ENCODE measurements at regions not wholly inside any gene's neighbourhood (a gene's known extent, or its start where the extent isn't known, plus 50 kb on each side); places are given as distances from the start of the nearest gene placed in this dataset.
"Not testable (repeated sequence)": the region's sequence is repeated elsewhere in the genome, so short reads cannot be mapped to it uniquely, and the experiment has no call there.

DNA sequence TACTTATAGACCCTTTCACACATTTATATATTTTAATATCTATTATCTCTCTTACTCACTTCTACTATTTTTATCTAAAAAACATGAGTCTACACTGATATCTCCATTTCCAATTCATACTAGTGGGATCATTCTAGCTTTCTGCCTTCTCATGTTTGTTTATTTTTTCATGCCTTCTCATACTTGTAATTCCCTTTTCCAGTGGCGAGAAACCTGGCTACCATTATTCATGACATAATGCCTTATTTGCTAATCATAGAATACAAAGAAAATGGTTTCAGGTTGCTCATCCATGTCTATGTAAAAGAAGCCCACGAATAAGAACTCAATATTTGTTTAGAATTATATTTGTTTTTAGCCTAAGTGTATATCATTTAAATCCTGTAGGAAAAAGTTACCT, 232.7 kb upstream of the ACTBL2 start:
- ATAC-seq, result no peak
- Histone ChIP-seq H3K36me3 (replicated peaks in 1 of 2; ENCODE audit: insufficient read depth in 1 of 2, low read depth in 2 of 2) (no peaks in the 10 kb centered on the region), H3K27me3 (no peaks in the 10 kb centered on the region), H3K27ac (no peak overlapping the region), H3K4me3 (no peak overlapping the region), H3K4me1 (no peaks in the 10 kb centered on the region), H3K9me3 (no peaks in the 10 kb centered on the region)
- intact Hi-C loops (cut with DNase I), result no loop called here
- WGBS, 2 donors, result 35 to 48% methylated on average over 2 of the region's 2 CpGs
- TF ChIP-seq POLR2A (IDR thresholded peaks at IDR 0.05) (no peak), CTCF (IDR thresholded peaks at IDR 0.05) (no peak)
- DNase-seq, result no peak

DNA sequence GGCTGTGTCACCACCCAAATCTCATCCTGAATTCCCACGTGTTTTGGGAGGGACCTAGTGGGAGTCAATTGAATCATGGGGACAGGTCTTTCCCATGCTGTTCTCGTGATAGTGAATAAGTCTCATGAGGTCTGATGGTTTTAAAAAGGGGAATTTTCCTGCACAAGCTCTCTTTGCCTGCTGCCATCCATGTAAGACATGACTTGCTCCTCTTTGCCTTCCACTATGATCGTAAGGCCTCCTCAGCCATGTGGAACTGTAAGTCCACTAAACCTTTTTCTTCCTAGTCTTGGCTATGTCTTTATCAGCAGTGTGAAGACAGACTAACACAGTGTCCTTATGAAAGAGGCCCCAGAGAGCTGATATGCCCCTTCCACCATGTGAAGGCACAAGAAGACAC, 230.9 kb upstream of the ACTBL2 start:
- H3K27me3 ChIP-seq; intact Hi-C loops (cut with DNase I); DNase-seq; H3K36me3 ChIP-seq (replicated peaks in 1 of 2; ENCODE audit: insufficient read depth in 1 of 2, low read depth in 2 of 2); ATAC-seq; H3K27ac ChIP-seq; H3K9me3 ChIP-seq; H3K4me3 ChIP-seq; H3K4me1 ChIP-seq: not testable (repeated sequence)
- WGBS, 2 donors, result 86 to 88% methylated on average over 3 of the region's 3 CpGs

DNA sequence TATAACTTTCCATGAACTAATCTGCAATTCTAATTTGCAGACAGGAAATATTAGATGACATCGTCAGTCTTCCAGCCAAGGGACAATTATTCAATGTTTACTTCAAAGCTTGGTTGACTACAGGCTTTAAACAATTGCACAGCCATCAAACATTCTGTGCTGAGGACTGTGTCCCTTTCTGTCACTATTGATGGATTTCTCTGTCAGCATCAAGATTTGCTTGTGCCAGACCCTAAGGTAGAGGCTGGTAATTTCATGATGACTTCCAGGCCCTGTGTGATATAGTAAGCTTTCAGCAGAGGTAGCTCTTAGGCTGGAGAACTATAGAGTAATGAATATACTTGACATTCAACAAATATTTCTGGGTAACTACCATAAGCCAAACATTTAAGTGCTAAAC, 229.3 kb upstream of the ACTBL2 start:
- TF ChIP-seq CTCF (IDR thresholded peaks at IDR 0.05), result no peak
- no peak for TF ChIP-seq POLR2A (IDR thresholded peaks at IDR 0.05)
- intact Hi-C loops (cut with DNase I), result no loop called here
- DNase-seq (no peak), ATAC-seq (no peak)
- Histone ChIP-seq H3K9me3 (no peaks in the 10 kb centered on the region), H3K36me3 (replicated peaks in 1 of 2; ENCODE audit: insufficient read depth in 1 of 2, low read depth in 2 of 2) (no peaks in the 10 kb centered on the region), H3K27ac (no peak overlapping the region), H3K4me3 (no peak overlapping the region), H3K27me3 (no peaks in the 10 kb centered on the region), H3K4me1 (no peaks in the 10 kb centered on the region)
- 81 to 88% methylated on average over 1 of the region's 1 CpG for WGBS, 2 donors

- no peak for ATAC-seq
These were observed 228.9 kb upstream of the ACTBL2 start for GRCh38 chr5:57711471-57711870.

GRCh38 chr5:57710126-57710525, 227.5 kb upstream of the ACTBL2 start:
- Histone ChIP-seq H3K4me3 (no peak overlapping the region), H3K27me3 (no peaks in the 10 kb centered on the region), H3K4me1 (no peaks in the 10 kb centered on the region), H3K36me3 (replicated peaks in 1 of 2; ENCODE audit: insufficient read depth in 1 of 2, low read depth in 2 of 2) (no peaks in the 10 kb centered on the region), H3K27ac (no peak overlapping the region), H3K9me3 (no peaks in the 10 kb centered on the region)
- intact Hi-C loops (cut with DNase I), result no loop called here
- no peak for ATAC-seq
- TF ChIP-seq POLR2A (IDR thresholded peaks at IDR 0.05) (no peak), CTCF (IDR thresholded peaks at IDR 0.05) (no peak)
- WGBS, 2 donors, result 47 to 50% methylated on average over 1 of the region's 1 CpG
- DNase-seq, result no peak

More at GRCh38 chr5:57711471-57711870, 228.9 kb upstream of the ACTBL2 start:
- intact Hi-C loops (cut with DNase I), result no loop called here
- no peaks in the 10 kb centered on the region for H3K4me1 ChIP-seq
- H3K27ac ChIP-seq, result no peak overlapping the region
- TF ChIP-seq POLR2A (IDR thresholded peaks at IDR 0.05), result no peak
- no peak for TF ChIP-seq CTCF (IDR thresholded peaks at IDR 0.05)
- H3K36me3 ChIP-seq (replicated peaks in 1 of 2; ENCODE audit: insufficient read depth in 1 of 2, low read depth in 2 of 2), result no peaks in the 10 kb centered on the region
- H3K9me3 ChIP-seq, result no peaks in the 10 kb centered on the region
- 59 to 61% methylated on average over 2 of the region's 2 CpGs for WGBS, 2 donors
- H3K4me3 ChIP-seq, result no peak overlapping the region
- no peaks in the 10 kb centered on the region for H3K27me3 ChIP-seq
- no peak for DNase-seq
